ENCODE measurements at regions not wholly inside any gene's neighbourhood (a gene's known extent, or its start where the extent isn't known, plus 50 kb on each side); places are given as distances from the start of the nearest gene placed in this dataset.

DNA sequence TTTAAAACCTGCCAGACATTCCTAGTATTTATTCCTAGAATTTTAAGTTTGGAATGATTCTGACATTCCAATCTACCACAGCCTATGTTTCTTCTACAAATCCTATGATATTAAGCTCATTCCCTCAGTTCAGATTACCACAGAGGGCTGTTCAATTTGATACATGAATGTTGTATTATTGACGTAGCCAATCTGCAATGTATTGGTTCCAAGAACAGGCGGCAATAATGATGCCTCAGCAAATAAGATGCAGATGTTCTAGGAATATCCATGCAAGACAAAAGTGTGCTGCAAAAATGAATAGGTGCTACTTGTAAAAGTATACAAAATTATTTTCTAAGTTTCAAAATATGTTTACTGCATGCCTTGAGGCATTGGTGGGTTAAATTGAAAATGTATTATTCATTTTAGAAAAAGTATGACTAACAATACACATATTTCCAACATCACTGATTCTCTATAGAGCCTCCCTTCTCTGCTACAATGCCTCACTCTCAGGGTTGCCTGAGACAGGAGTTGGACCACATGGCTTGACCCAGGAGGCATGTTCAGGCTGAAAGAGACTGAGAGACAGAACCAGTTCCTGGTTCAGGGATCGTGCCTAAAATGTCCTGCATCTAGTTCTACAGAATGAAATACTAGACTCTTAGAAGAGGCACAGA lies 94.1 kb upstream of the CREB5 start:
- TF ChIP-seq, protein P1, sequence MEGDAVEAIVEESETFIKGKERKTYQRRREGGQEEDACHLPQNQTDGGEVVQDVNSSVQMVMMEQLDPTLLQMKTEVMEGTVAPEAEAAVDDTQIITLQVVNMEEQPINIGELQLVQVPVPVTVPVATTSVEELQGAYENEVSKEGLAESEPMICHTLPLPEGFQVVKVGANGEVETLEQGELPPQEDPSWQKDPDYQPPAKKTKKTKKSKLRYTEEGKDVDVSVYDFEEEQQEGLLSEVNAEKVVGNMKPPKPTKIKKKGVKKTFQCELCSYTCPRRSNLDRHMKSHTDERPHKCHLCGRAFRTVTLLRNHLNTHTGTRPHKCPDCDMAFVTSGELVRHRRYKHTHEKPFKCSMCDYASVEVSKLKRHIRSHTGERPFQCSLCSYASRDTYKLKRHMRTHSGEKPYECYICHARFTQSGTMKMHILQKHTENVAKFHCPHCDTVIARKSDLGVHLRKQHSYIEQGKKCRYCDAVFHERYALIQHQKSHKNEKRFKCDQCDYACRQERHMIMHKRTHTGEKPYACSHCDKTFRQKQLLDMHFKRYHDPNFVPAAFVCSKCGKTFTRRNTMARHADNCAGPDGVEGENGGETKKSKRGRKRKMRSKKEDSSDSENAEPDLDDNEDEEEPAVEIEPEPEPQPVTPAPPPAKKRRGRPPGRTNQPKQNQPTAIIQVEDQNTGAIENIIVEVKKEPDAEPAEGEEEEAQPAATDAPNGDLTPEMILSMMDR (IDR thresholded peaks at IDR 0.05; ENCODE audit: insufficient read depth, low read depth, low read length) = no peak
- H3K4me3 ChIP-seq (ENCODE audit: low read depth, low read length) = no peak overlapping the region
- no peak for DNase-seq (ENCODE audit: low read depth)

DNA sequence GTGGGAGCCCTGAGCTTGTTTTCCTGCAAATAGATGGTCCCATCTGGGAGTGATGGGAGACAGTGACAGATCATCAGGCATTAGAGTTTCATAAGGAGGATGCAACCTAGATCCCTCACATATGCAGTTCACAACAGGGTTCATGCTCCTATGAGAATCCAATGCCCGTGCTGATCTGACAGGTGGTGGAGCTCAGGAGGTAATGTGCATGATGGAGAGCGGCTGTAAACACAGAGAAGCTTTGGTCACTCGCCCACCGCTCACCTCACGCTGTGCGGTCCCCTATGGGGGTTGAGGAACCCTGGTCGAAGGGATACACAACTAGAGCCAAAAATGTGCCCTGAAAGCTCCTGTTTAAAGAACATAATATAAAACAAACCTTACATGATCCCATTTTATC lies 88.5 kb upstream of the CREB5 start:
- TF ChIP-seq, protein P1 (IDR thresholded peaks at IDR 0.05; ENCODE audit: insufficient read depth, low read depth, low read length) = no peak
- H3K4me3 ChIP-seq (ENCODE audit: low read depth, low read length) = no peak overlapping the region
- DNase-seq (ENCODE audit: low read depth) = no peak

- no peak for DNase-seq (ENCODE audit: low read depth)
- H3K4me3 ChIP-seq (ENCODE audit: low read depth, low read length) = no peak overlapping the region
- TF ChIP-seq, protein P1 (IDR thresholded peaks at IDR 0.05; ENCODE audit: insufficient read depth, low read depth, low read length) = no peak
These were observed 84.2 kb upstream of the CREB5 start for GRCh38 chr7:28328146-28328545.

DNA sequence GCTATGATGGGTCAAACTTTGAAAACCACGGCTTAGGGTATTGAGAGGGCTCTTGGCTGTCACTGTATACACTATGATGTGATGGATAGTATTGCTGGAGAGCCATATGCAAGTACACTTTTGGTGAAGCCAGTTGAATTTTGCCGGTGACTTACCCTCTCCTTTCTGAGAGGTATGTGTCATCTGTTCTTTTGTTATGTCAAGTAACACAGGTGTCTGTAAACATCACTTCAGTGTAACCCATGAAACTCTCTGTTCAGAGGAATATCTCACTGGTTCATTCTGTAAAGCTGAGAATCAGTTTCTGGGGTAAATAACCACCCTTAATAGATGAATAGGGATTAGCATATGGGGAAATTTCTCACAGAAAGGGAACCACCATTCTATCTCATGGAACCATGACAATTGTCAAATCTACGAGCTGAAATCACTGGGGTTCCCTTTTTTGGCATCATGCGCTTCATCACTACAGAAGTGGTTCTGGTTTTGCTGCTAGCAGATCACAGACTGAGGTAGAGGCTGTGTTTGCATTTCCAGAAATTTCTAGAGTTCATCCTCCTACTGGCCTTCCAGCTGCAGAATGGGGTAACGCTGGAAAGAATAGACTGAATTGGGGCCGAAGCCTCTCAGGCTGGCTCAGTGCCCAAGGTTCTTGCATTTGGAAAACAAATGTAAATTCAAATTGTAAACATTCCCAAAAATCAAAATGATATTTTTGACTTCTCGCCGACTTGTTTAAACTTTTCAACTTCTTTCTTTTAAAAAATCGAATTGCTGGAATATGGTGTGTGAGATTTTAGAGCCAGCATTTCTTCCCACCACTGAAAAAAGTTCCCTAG lies 83.3 kb upstream of the CREB5 start:
- TF ChIP-seq, protein P1 (IDR thresholded peaks at IDR 0.05; ENCODE audit: insufficient read depth, low read depth, low read length) = no peak
- H3K4me3 ChIP-seq (ENCODE audit: low read depth, low read length) = no peak overlapping the region
- no peak for DNase-seq (ENCODE audit: low read depth)

DNA sequence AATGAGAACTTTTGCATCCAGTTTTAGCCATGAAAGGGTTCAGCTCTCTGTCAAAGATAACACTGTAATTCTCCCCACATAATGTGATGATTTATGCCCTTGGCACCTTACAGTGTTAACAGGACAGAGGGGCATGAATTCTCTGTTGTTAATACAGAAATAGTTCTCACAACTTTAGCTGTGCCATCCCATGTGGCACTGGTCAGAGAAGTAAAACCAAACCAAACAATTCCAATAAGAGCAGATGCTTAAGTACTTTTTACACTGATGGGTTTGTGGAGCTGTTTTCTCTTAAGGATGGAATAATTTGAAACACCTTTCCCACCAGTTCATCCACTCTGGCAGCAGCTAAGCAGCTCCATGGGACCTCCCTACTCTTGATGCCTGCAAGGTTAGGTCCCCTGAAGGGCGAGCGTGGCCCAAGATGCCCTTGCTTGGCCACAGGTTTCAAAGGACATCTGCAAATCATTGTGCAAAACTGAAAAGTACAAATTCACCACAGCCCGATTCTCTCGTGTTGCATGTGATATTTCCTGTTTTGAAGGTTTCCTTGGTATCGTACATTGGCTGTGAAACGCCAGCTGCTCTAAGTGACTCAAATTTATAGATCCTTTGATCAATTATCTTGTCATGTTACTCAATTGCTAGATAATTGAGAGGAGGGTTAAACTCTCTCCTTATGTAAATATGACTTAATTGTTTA lies 82.5 kb upstream of the CREB5 start:
- TF ChIP-seq, protein P1 (IDR thresholded peaks at IDR 0.05; ENCODE audit: insufficient read depth, low read depth, low read length) = no peak
- DNase-seq (ENCODE audit: low read depth) = no peak
- no peak overlapping the region for H3K4me3 ChIP-seq (ENCODE audit: low read depth, low read length)

- TF ChIP-seq, protein P1 (IDR thresholded peaks at IDR 0.05; ENCODE audit: insufficient read depth, low read depth, low read length) = no peak
- H3K4me3 ChIP-seq (ENCODE audit: low read depth, low read length) = no peak overlapping the region
- DNase-seq (ENCODE audit: low read depth) = no peak
These were observed 81.8 kb upstream of the CREB5 start for GRCh38 chr7:28330384-28331070.
